Mucosa of stomach (tissue), 1 donor: ENCODE measurements at regions not wholly inside any gene's neighbourhood (a gene's known extent, or its start where the extent isn't known, plus 50 kb on each side); places are given as distances from the start of the nearest gene placed in this dataset.
A peak's percentile ranks its signal among the peaks of the same experiment; 100 is the strongest.
"Not testable (repeated sequence)": the region's sequence is repeated elsewhere in the genome, so short reads cannot be mapped to it uniquely, and the experiment has no call there.

Experiments
- H3K27me3 ChIP-seq: one replicate; pipeline ENCODE4 v1.7.0; 2013; ENCODE audit warnings: mild to moderate bottlenecking, low read length; ENCODE audit not compliant: control insufficient read depth, insufficient read depth
- H3K36me3 ChIP-seq: one replicate; pipeline ENCODE4 v1.7.0; 2013; ENCODE audit warnings: low read length; ENCODE audit not compliant: control insufficient read depth, insufficient read depth
- H3K4me1 ChIP-seq: one replicate; pipeline ENCODE4 v1.7.0; 2013; ENCODE audit warnings: mild to moderate bottlenecking, low read length; ENCODE audit not compliant: control insufficient read depth, insufficient read depth
- H3K4me3 ChIP-seq: one replicate; pipeline ENCODE4 v1.7.0; 2013; ENCODE audit warnings: low read length
- H3K9ac ChIP-seq: one replicate; pipeline ENCODE4 v1.7.0; 2013; ENCODE audit warnings: mild to moderate bottlenecking, low read length, moderate library complexity
- H3K9me3 ChIP-seq: one replicate; pipeline ENCODE4 v1.7.0; 2013; ENCODE audit warnings: mild to moderate bottlenecking, low read length, moderate library complexity; ENCODE audit not compliant: control insufficient read depth
- donor health status: Pancreatic carcinoma.

- H3K4me3 ChIP-seq, H3K27me3 ChIP-seq, H3K9ac ChIP-seq, H3K36me3 ChIP-seq, H3K9me3 ChIP-seq: not testable (repeated sequence)
- H3K4me1 ChIP-seq = peaks cover 15% of the 10 kb centered on the region
Observed at GRCh38 chr2:105506860-105507259, 108.0 kb upstream of the FHL2 start.

GRCh38 chr2:105504459-105504858 lies 105.6 kb upstream of the FHL2 start:
- Histone ChIP-seq H3K9me3 (no peaks in the 10 kb centered on the region), H3K4me1 (no peaks in the 10 kb centered on the region), H3K9ac (no peak overlapping the region), H3K27me3 (no peaks in the 10 kb centered on the region), H3K36me3 (no peaks in the 10 kb centered on the region), H3K4me3 (no peak overlapping the region)

- H3K9ac ChIP-seq = no peak overlapping the region
- H3K27me3 ChIP-seq = no peaks in the 10 kb centered on the region
- H3K4me1 ChIP-seq = no peaks in the 10 kb centered on the region
- H3K4me3 ChIP-seq = no peak overlapping the region
- H3K9me3 ChIP-seq = no peaks in the 10 kb centered on the region
- no peaks in the 10 kb centered on the region for H3K36me3 ChIP-seq
Observed at GRCh38 chr2:105502625-105503334, 103.9 kb upstream of the FHL2 start.

GRCh38 chr2:105498281-105498846 lies 99.5 kb upstream of the FHL2 start:
- no peak overlapping the region for H3K9ac ChIP-seq
- H3K27me3 ChIP-seq = no peaks in the 10 kb centered on the region
- H3K9me3 ChIP-seq = no peaks in the 10 kb centered on the region
- no peak overlapping the region for H3K4me3 ChIP-seq
- no peaks in the 10 kb centered on the region for H3K36me3 ChIP-seq
- H3K4me1 ChIP-seq = peaks cover 35% of the 10 kb centered on the region

- peaks cover 36% of the 10 kb centered on the region for H3K4me1 ChIP-seq
- no peak overlapping the region for H3K9ac ChIP-seq
- no peaks in the 10 kb centered on the region for H3K36me3 ChIP-seq
- no peaks in the 10 kb centered on the region for H3K9me3 ChIP-seq
- no peaks in the 10 kb centered on the region for H3K27me3 ChIP-seq
- no peak overlapping the region for H3K4me3 ChIP-seq
Observed at GRCh38 chr2:105497094-105497493, 98.2 kb upstream of the FHL2 start.

- Histone ChIP-seq H3K9ac (no peak overlapping the region), H3K36me3 (no peaks in the 10 kb centered on the region), H3K9me3 (no peaks in the 10 kb centered on the region), H3K27me3 (no peaks in the 10 kb centered on the region), H3K4me3 (no peak overlapping the region), H3K4me1 (peaks cover 38% of the 10 kb centered on the region)
Observed at GRCh38 chr2:105496271-105496670, 97.4 kb upstream of the FHL2 start.

GRCh38 chr2:105494683-105495425 lies 96.0 kb upstream of the FHL2 start:
- H3K4me3 ChIP-seq = no peak overlapping the region
- no peaks in the 10 kb centered on the region for H3K9me3 ChIP-seq
- H3K4me1 ChIP-seq = peaks cover 52% of the 10 kb centered on the region
- H3K9ac ChIP-seq = no peak overlapping the region
- H3K36me3 ChIP-seq = no peaks in the 10 kb centered on the region
- no peaks in the 10 kb centered on the region for H3K27me3 ChIP-seq

GRCh38 chr2:105490956-105491355 lies 92.1 kb upstream of the FHL2 start:
- H3K4me3 ChIP-seq = no peak overlapping the region
- peaks cover 52% of the 10 kb centered on the region for H3K4me1 ChIP-seq
- H3K36me3 ChIP-seq = no peaks in the 10 kb centered on the region
- H3K9me3 ChIP-seq = no peaks in the 10 kb centered on the region
- H3K27me3 ChIP-seq = no peaks in the 10 kb centered on the region
- peak overlapping the region; percentile 28 for H3K9ac ChIP-seq

- Histone ChIP-seq H3K4me3 (no peak overlapping the region), H3K27me3 (no peaks in the 10 kb centered on the region), H3K36me3 (no peaks in the 10 kb centered on the region), H3K4me1 (peaks cover 45% of the 10 kb centered on the region), H3K9ac (peak overlapping the region; percentile 28), H3K9me3 (no peaks in the 10 kb centered on the region)
Observed at GRCh38 chr2:105490204-105490603, 91.4 kb upstream of the FHL2 start.

- Histone ChIP-seq H3K36me3 (no peaks in the 10 kb centered on the region), H3K9ac (no peak overlapping the region), H3K4me3 (no peak overlapping the region), H3K4me1 (peaks cover 36% of the 10 kb centered on the region), H3K9me3 (no peaks in the 10 kb centered on the region), H3K27me3 (no peaks in the 10 kb centered on the region)
Observed at GRCh38 chr2:105489168-105489878, 90.5 kb upstream of the FHL2 start.

GRCh38 chr2:105488285-105488684 lies 89.4 kb upstream of the FHL2 start:
- Histone ChIP-seq H3K4me3 (no peak overlapping the region), H3K4me1 (peaks cover 26% of the 10 kb centered on the region), H3K36me3 (no peaks in the 10 kb centered on the region), H3K9ac (no peak overlapping the region), H3K9me3 (no peaks in the 10 kb centered on the region), H3K27me3 (no peaks in the 10 kb centered on the region)
